Erythroblast (primary cell): ENCODE measurements at regions not wholly inside any gene's neighbourhood (a gene's known extent, or its start where the extent isn't known, plus 50 kb on each side); places are given as distances from the start of the nearest gene placed in this dataset.
"Not testable (repeated sequence)": the region's sequence is repeated elsewhere in the genome, so short reads cannot be mapped to it uniquely, and the experiment has no call there.

Experiments
- DNase-seq, 2 experiments: peaks; one replicate each; lab custom pipeline; 2025; lab: John Stamatoyannopoulos, UW
- GATA1 ChIP-seq: IDR thresholded peaks from 2 replicates; pipeline ENCODE4 v1.6.1; 2011; ENCODE audit warnings: low read depth, mild to moderate bottlenecking, control low read depth, low read length, moderate library complexity
- POLR2A ChIP-seq: IDR thresholded peaks from 2 replicates; pipeline ENCODE4 v1.6.1; 2011; ENCODE audit warnings: mild to moderate bottlenecking, low read length

GRCh38 chr15:62407216-62407615, 242.1 kb upstream of the C2CD4B start:
- no peak for TF ChIP-seq POLR2A
- TF ChIP-seq GATA1 = no peak
- no peak for DNase-seq

- DNase-seq = no peak
- TF ChIP-seq POLR2A (no peak), GATA1 (no peak)
Measured at GRCh38 chr15:62407962-62408361, 242.9 kb upstream of the C2CD4B start.

DNA sequence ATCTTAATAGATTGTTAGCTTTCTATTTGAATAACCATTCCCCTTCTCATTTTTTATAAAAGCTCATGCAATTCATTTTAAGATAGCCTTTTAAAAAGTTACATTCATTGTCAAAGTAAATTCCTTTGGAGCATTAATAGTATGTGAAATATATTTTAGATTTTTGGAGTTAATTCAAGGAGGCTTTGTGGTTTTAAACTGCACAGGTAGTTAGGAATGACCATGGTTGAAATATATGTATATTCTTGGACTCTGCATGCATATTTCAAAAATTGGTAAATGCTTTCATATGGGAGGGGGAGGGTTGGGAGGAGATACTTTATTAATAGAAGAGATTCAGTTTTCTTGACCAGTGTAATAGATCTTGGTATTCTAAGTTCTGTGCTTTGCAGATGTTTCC, 244.4 kb upstream of the C2CD4B start:
- DNase-seq = no peak
- TF ChIP-seq POLR2A (no peak), GATA1 (no peak)

GRCh38 chr15:62412686-62413085, 247.6 kb upstream of the C2CD4B start:
- no peak for DNase-seq
- no peak for TF ChIP-seq POLR2A
- no peak for TF ChIP-seq GATA1

- TF ChIP-seq POLR2A (no peak), GATA1 (no peak)
- no peak for DNase-seq
Measured at GRCh38 chr15:62413153-62413552, 248.1 kb upstream of the C2CD4B start.

GRCh38 chr15:62413786-62414185, 248.7 kb upstream of the C2CD4B start:
- TF ChIP-seq POLR2A = no peak
- no peak for TF ChIP-seq GATA1
- no peak for DNase-seq

GRCh38 chr15:62415498-62415897, 250.4 kb upstream of the C2CD4B start:
- no peak for DNase-seq
- TF ChIP-seq POLR2A = no peak
- no peak for TF ChIP-seq GATA1

- no peak for DNase-seq
Measured at GRCh38 chr15:62416526-62416925, 251.4 kb upstream of the C2CD4B start.

GRCh38 chr15:62417439-62417838, 252.4 kb upstream of the C2CD4B start:
- no peak for DNase-seq
- TF ChIP-seq GATA1 = no peak
- TF ChIP-seq POLR2A = no peak

More at GRCh38 chr15:62416526-62416925, 251.4 kb upstream of the C2CD4B start:
- TF ChIP-seq POLR2A (no peak), GATA1 (no peak)

GRCh38 chr15:62418496-62418895, 253.4 kb upstream of the C2CD4B start:
- not testable (repeated sequence) for DNase-seq

DNA sequence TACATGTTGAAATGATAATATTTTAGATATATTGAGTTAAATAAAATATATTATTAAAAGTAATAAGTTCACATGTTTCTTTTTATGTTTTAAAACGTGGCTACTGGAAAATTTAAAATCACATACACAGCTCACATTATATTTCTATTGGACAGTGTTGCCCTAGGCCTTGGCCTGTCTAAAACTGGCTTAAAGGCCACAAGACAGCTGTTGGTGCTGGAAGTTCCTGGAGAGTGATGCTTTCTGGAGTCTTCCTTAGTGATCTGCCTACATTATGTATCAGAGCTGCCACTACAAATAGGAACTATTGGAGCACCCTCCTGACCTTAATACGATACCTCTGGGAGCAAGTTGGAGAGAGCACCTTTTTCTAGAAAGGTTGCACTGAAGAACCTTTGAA, 254.1 kb upstream of the C2CD4B start:
- TF ChIP-seq GATA1 (no peak), POLR2A (no peak)
- DNase-seq = no peak

DNA sequence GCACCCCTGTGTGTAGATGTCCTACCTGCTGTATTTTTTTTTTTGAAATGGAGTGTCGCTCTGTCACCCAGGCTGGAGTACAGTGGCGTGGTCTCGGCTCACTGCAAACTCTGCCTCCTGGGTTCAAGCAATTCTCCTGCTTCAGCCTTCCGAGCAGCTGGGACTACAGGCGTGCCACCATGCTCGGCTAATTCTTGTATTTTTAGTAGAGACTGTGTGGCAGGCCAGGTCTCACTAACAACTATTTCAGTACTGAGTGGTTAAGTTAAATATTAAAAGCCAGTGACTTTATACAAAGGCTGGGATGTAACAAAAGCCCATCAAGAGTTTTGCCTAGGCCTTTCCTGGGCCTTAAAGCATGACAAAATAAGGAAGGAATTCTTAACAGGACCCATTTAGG, 255.3 kb upstream of the C2CD4B start:
- not testable (repeated sequence) for DNase-seq

DNA sequence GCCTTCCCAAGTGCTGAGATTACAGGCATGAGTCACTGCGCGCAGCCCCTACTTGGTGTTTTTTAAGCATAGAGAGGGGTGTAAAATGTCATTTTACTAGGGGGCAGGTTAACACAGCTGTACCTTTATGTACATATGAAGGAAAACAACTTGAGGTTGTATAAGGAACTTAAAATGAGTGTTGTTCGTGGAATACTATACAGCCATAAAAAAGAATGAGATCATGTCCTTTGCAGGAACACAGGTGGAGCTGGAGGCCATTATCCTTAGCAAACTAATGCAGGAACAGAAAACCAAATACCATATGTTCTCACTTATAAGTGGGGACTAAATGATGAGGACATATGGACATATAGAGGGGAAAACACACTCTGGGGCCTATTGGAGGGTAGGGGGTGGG, 256.2 kb upstream of the C2CD4B start:
- DNase-seq = no peak

GRCh38 chr15:62426387-62426956, 261.4 kb upstream of the C2CD4B start:
- DNase-seq = no peak
- TF ChIP-seq GATA1 = no peak
- no peak for TF ChIP-seq POLR2A

More for the DNA sequence above, 256.2 kb upstream of the C2CD4B start:
- no peak for TF ChIP-seq POLR2A
- TF ChIP-seq GATA1 = no peak

- TF ChIP-seq POLR2A (no peak), GATA1 (no peak)
- no peak for DNase-seq
Measured at GRCh38 chr15:62428259-62428658, 263.2 kb upstream of the C2CD4B start.
